ENCODE measurements at regions not wholly inside any gene's neighbourhood (a gene's known extent, or its start where the extent isn't known, plus 50 kb on each side); places are given as distances from the start of the nearest gene placed in this dataset.
"Not testable (repeated sequence)": the region's sequence is repeated elsewhere in the genome, so short reads cannot be mapped to it uniquely, and the experiment has no call there.

DNA sequence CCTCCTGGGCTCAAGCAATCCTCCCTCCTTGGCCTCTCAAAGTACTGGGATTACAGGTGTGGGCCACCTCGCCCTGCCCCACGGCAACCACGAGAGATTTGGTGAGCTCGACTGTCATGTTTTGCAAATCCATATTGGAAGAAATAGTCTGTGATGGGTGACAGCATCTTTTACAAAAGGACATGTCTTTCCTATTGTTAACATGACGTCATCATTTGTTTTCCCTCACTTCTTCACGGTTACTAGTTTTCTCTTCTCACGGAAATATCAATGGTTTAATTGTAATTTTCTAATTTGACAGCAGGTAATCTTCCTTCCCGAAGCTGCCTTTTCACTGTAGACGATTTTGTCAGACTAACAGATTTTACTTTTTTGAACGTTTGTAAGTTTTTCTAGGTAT is 110.8 kb upstream of the GREM2 start:
- DNase-seq (ENCODE audit: low read depth in 2 of 3, low spot score in 1 of 3) = no peak

DNA sequence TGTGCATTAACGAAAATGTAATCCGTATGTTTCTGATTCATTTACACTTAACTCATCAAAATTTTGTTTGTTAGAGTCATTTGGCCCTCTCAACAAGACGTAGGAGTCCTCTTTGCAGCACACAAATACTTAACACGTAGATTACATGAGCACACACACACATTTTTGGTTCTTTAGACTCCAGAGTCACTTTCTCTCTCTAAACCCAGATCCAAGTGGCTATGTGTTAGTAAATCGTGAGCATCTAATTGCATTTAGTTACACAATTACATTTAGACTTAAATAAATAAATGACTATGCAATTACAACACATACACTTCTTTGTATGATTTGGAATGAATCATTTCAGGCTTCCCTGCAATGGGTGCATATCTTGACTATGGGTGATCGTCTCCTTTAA is 109.0 kb upstream of the GREM2 start:
- DNase-seq (ENCODE audit: low read depth in 2 of 3, low spot score in 1 of 3) = no peak

GRCh38 chr1:240719953-240720700 is 108.2 kb upstream of the GREM2 start:
- no peak for DNase-seq (ENCODE audit: low read depth in 2 of 3, low spot score in 1 of 3)

- DNase-seq (ENCODE audit: low read depth in 2 of 3, low spot score in 1 of 3) = not testable (repeated sequence)
Observed at GRCh38 chr1:240716538-240716937, 104.6 kb upstream of the GREM2 start.

GRCh38 chr1:240714568-240715292 is 102.8 kb upstream of the GREM2 start:
- no peak for DNase-seq (ENCODE audit: low read depth in 2 of 3, low spot score in 1 of 3)

- no peak for DNase-seq (ENCODE audit: low read depth in 2 of 3, low spot score in 1 of 3)
Observed at GRCh38 chr1:240712014-240712731, 100.2 kb upstream of the GREM2 start.

DNA sequence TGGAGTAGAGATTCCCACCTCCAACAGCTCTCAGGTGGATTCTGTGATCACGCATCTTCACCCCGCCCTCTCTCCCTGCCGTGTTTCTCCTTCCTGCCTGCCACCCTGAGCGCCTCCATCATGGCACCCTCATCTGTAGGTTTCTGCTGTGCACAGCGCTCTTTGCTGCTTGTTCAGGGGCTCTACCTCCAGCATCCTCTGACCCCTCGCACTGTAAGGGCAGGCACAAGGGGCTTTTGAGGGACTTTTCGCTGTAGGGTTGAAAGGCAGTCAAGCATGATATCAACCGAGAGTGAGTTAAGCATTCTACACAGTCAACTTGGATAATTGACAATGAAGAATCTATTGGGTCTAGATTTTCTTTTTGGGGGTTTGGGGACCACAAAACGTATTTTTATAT is 99.1 kb upstream of the GREM2 start:
- no peak for DNase-seq (ENCODE audit: low read depth in 2 of 3, low spot score in 1 of 3)

DNA sequence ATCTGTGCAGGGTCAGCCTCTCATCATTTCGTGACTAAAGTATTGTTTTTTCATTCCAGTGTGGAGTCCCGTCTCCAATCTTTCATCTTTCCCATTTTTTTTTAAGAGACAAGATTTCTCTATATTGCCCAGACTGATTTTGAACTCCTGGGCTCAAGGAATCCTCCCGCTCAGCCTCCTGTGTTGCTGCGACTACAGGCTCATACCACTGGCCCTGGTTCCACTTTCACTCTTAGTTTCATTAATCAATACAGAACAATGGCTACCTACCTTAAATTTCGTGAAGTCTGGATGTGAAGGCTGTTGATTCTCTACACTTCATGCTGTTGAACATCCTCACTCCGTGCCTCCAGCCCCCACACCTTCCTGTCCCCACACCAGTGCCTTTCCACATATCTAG is 97.7 kb upstream of the GREM2 start:
- no peak for DNase-seq (ENCODE audit: low read depth in 2 of 3, low spot score in 1 of 3)

DNA sequence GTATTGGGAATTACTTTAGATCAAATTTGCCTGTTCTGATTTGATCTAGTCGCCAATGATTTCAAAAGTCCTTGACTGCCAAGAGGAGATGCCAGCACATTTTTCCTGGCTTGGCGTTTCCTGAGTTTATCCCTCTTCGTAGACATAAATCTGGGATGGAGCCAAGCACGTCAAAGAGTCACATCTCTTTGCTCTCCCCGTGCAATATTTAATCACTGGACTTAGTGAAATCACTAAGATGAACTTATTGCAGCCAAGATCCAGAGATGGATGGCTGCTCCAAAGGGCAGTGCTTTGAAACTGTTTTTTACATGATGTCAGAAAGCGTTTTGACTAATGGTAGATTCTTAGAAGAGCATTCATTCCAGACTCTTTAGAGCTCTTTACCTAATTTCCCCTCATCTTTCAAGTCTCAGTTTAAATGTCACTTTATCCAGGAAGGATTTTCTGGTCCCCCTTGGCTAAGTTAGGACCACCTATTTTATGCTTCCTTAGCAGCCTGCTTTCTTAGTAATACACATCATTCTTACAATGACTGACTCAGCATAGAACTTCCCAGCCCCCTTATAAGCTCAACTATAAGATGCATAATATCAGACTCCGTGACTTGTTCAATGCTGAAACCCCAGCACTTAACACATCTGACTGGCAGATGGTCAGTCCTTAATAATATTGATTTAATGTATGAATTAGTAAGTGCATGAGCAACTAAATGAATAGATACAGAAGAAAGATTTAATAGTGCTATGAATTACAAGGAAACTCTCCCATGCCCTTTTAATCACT is 94.4 kb upstream of the GREM2 start:
- no peak for DNase-seq (ENCODE audit: low read depth in 2 of 3, low spot score in 1 of 3)

DNA sequence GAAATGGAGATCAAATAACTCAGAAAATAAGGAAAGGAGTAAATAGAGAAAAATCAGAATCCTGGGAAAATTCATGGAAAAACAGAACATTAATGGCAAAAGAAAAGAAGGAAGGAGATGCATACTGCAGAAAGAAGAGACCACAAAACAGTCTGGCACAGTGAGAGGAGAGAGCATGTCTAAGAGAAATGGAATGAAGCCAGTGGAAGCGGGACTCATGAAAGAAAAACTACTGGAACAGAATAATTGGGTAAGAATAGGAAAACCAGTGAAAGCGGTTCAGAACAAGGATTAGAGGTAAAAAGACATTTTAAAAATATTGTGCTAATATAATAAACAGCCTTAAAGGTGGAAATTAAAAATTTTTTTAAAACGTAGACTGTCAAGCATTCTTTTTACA is 93.6 kb upstream of the GREM2 start:
- DNase-seq (ENCODE audit: low read depth in 2 of 3, low spot score in 1 of 3) = no peak

DNA sequence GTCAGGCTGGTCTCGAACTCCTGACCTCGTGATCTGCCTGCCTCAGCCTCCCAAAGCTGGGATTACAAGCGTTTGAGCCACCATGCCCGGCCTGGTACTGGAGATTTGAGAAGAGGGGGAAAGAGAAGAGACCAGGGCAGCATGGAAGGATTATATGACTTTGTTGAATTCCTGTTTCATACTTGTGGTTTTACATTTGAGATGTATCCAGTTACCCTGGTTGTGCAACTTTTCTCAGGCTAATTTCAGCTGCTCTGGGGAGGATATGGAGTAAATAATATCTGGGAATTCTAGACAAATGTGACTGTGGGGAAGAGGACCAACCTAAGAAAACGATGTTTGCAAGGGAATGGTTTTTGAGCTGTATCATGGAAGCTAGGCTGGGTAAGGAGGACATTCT is 89.5 kb upstream of the GREM2 start:
- no peak for DNase-seq (ENCODE audit: low read depth in 2 of 3, low spot score in 1 of 3)

DNA sequence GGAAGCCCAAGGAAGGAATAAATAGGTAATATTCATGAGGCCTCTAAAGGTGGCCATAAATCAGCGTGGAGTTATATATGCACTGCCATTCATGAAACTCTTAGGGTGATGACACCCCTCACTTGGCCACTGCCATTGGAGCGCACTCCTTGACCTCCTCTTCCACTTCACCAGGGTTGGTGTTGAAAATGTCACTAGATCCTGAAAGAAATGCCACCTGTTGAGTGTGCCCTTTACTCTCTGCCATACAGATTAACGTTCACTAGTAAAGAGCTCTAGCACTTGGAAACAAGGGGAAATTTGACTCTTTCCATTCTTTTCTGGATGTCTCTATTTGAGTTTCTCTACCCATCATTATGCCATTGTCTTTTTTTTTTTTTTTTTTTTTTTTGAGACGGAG is 83.5 kb upstream of the GREM2 start:
- DNase-seq (ENCODE audit: low read depth in 2 of 3, low spot score in 1 of 3) = no peak

GRCh38 chr1:240693844-240694243 is 81.9 kb upstream of the GREM2 start:
- no peak for DNase-seq (ENCODE audit: low read depth in 2 of 3, low spot score in 1 of 3)

GRCh38 chr1:240693036-240693435 is 81.1 kb upstream of the GREM2 start:
- DNase-seq (ENCODE audit: low read depth in 2 of 3, low spot score in 1 of 3) = no peak

DNA sequence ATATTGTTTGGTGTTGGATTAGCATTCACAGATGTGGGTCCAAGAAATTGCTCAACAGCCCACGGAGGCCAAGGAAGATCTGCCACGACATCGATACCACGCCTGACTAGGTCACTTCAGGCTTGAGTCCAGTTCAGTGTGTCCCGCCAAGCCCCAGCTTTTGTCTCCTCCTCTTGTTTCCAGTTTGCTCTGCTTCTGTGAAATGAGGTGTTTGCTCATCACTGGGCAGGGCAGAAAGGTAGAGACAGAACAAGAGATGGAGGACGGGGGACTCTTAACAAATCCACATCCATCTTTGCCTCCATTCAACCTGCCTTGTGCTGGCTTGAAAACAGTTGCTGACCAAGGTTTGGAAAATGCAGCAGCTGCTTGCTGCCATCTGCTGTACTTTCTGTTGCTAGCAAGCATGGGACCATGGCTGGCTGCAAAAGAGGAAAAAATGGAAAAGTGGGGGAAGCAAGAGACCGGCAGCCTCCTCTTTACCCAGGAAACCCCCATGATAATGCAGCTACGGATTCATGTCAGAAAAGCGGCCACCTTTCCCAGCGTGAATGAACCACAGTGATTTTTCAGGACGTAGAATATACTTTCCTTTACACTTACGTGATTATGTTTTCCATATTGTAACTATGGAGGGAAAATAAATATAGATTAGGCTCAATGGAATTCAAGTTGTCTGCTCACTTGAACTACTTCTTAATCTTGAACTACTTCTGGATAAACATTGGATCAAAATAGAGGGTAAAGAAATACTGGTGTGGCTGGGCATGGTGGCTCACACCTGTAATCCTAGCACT is 80.2 kb upstream of the GREM2 start:
- peak in 1 of 3 donors; percentile 2 for DNase-seq (ENCODE audit: low read depth in 2 of 3, low spot score in 1 of 3)

- no peak for DNase-seq (ENCODE audit: low read depth in 2 of 3, low spot score in 1 of 3)
Observed at GRCh38 chr1:240691501-240691900, 79.5 kb upstream of the GREM2 start.

DNA sequence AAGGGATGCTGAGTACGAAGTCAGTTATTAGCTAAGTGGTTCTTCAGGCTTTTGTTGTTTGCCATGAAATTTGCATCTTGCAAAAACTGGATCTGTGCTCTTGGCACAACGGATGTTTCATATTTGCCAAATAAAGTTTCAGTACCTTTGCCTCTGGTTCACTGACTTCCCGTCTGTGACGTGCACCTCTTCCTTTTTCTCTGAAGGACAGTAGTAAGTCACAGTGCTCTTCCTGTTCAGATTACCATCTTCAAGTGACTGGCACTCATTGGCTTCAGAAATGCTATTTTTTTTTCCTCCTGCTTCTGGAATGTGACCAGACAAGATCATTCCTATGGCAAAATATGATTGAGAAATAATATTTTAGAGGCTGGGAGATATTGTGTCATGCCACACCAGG is 75.9 kb upstream of the GREM2 start:
- DNase-seq (ENCODE audit: low read depth in 2 of 3, low spot score in 1 of 3) = peak in 1 of 3 donors; percentile 2

GRCh38 chr1:240683576-240683975 is 71.6 kb upstream of the GREM2 start:
- DNase-seq (ENCODE audit: low read depth in 2 of 3, low spot score in 1 of 3) = no peak

GRCh38 chr1:240682859-240683242 is 70.9 kb upstream of the GREM2 start:
- DNase-seq (ENCODE audit: low read depth in 2 of 3, low spot score in 1 of 3) = no peak

- DNase-seq (ENCODE audit: low read depth in 2 of 3, low spot score in 1 of 3) = no peak
Observed at GRCh38 chr1:240682166-240682858, 70.4 kb upstream of the GREM2 start.

Data from stimulated activated CD4-positive, alpha-beta T cell treated with anti-CD3 and anti-CD28 coated beads, Interleukin-12 subunit alpha, Interleukin-12 subunit beta, amount 100 ng/mL, for 48 hours (primary cell).